ENCODE measurements at regions not wholly inside any gene's neighbourhood (a gene's known extent, or its start where the extent isn't known, plus 50 kb on each side); places are given as distances from the start of the nearest gene placed in this dataset.

GRCh38 chr16:6484935-6485334, 847.7 kb upstream of the RBFOX1 start:
- H3K27me3 Mint-ChIP-seq, result peaks cover 6 to 8% of the 10 kb centered on the region in 2 donors

DNA sequence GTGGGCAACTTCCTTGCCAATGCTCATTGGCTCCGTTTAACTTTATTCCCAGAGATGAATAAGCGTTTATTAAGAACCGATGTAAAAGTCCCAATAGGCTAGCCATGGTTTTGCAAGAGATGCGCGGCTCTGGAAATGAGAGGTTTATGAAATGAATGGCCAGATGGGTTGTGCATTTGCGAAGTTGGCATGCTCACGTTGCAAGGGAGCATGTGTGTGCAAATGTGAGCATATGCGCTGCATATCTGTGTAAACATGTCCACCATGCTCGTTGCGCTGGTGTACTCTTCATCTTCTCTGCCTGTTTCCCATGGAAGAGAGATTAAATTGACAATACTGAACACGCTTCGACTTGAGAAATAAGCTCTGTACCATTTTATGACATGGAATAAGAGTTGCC, 848.6 kb upstream of the RBFOX1 start:
- H3K4me3 Mint-ChIP-seq, result no peak overlapping the region
- no peak overlapping the region for H3K27ac Mint-ChIP-seq
- DNase-seq (ENCODE audit: low spot score) (no peak), ATAC-seq (no peak)
- peaks cover 6 to 8% of the 10 kb centered on the region in 2 donors for H3K27me3 Mint-ChIP-seq
- H3K36me3 Mint-ChIP-seq, result no peaks in the 10 kb centered on the region
- H3K4me1 Mint-ChIP-seq (ENCODE audit: low read depth in 2 of 2), result no peaks in the 10 kb centered on the region
- no peaks in the 10 kb centered on the region for H3K9me3 Mint-ChIP-seq

More at GRCh38 chr16:6484935-6485334, 847.7 kb upstream of the RBFOX1 start:
- no peak overlapping the region for H3K4me3 Mint-ChIP-seq
- H3K27ac Mint-ChIP-seq, result no peak overlapping the region
- no peaks in the 10 kb centered on the region for H3K4me1 Mint-ChIP-seq (ENCODE audit: low read depth in 2 of 2)
- no peak for ATAC-seq
- H3K36me3 Mint-ChIP-seq, result no peaks in the 10 kb centered on the region
- no peaks in the 10 kb centered on the region for H3K9me3 Mint-ChIP-seq
- DNase-seq (ENCODE audit: low spot score), result no peak

GRCh38 chr16:6483469-6484033, 849.1 kb upstream of the RBFOX1 start:
- no peak for DNase-seq (ENCODE audit: low spot score)
- no peak overlapping the region for H3K4me3 Mint-ChIP-seq
- H3K9me3 Mint-ChIP-seq, result peaks cover under 1% of the 10 kb centered on the region
- no peak for ATAC-seq
- no peaks in the 10 kb centered on the region for H3K4me1 Mint-ChIP-seq (ENCODE audit: low read depth in 2 of 2)
- no peak overlapping the region for H3K27ac Mint-ChIP-seq
- no peaks in the 10 kb centered on the region for H3K36me3 Mint-ChIP-seq
- peaks cover 6 to 8% of the 10 kb centered on the region in 2 donors for H3K27me3 Mint-ChIP-seq

GRCh38 chr16:6482696-6483468, 849.8 kb upstream of the RBFOX1 start:
- peaks cover 4% of the 10 kb centered on the region for H3K9me3 Mint-ChIP-seq
- H3K4me3 Mint-ChIP-seq, result no peak overlapping the region
- no peaks in the 10 kb centered on the region for H3K36me3 Mint-ChIP-seq
- no peak for ATAC-seq
- peaks cover 6 to 8% of the 10 kb centered on the region in 2 donors for H3K27me3 Mint-ChIP-seq
- H3K4me1 Mint-ChIP-seq (ENCODE audit: low read depth in 2 of 2), result no peaks in the 10 kb centered on the region
- DNase-seq (ENCODE audit: low spot score), result no peak
- H3K27ac Mint-ChIP-seq, result no peak overlapping the region

DNA sequence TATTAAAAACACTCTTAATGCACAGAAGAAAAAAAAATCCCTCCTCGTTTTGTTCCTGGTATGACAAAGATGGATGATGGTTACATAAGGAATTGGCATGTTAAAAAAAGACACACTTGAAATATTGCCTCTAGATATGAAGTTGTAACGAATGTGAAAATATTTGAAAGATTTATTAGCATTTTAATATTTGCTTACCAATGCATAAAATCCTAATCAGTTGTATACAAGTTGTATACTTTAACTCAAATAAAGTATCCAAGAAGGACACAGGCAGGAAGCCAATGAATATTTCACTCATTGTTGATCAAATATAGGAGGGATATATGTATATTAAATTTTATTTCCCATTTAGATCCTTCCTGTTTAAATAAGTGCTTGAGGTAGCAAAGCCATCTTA, 850.8 kb upstream of the RBFOX1 start:
- H3K9me3 Mint-ChIP-seq, result peaks cover 6% of the 10 kb centered on the region
- peaks cover 6 to 8% of the 10 kb centered on the region in 2 donors for H3K27me3 Mint-ChIP-seq
- no peak for DNase-seq (ENCODE audit: low spot score)
- H3K4me3 Mint-ChIP-seq, result no peak overlapping the region
- H3K36me3 Mint-ChIP-seq, result no peaks in the 10 kb centered on the region
- ATAC-seq, result no peak
- H3K4me1 Mint-ChIP-seq (ENCODE audit: low read depth in 2 of 2), result no peaks in the 10 kb centered on the region
- H3K27ac Mint-ChIP-seq, result no peak overlapping the region

DNA sequence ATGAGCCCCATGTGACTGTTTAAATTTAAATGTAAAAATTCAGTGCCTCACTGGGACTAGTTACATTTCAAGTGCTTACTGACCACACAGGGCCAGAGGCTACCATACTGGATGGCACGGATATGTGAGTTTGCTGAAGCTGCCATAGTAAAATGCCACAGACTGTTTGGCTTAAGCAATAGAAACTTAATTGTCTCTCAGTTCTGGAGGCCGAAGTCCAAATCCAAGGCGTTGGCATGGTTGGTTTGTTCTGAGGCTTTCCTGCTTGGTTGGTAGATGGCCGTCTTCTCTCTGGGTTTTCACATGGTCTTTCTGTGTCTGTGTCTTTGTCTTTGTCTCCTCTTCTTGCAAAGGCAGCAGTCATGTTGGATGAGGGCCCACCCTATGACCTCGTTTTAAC, 878.9 kb upstream of the RBFOX1 start:
- DNase-seq (ENCODE audit: low spot score) (no peak), ATAC-seq (no peak)
- no peaks in the 10 kb centered on the region for H3K36me3 Mint-ChIP-seq
- no peak overlapping the region for H3K4me3 Mint-ChIP-seq
- peaks cover 14% of the 10 kb centered on the region for H3K9me3 Mint-ChIP-seq
- H3K4me1 Mint-ChIP-seq (ENCODE audit: low read depth in 2 of 2), result no peaks in the 10 kb centered on the region
- no peak overlapping the region for H3K27ac Mint-ChIP-seq
- H3K27me3 Mint-ChIP-seq, result no peaks in the 10 kb centered on the region

DNA sequence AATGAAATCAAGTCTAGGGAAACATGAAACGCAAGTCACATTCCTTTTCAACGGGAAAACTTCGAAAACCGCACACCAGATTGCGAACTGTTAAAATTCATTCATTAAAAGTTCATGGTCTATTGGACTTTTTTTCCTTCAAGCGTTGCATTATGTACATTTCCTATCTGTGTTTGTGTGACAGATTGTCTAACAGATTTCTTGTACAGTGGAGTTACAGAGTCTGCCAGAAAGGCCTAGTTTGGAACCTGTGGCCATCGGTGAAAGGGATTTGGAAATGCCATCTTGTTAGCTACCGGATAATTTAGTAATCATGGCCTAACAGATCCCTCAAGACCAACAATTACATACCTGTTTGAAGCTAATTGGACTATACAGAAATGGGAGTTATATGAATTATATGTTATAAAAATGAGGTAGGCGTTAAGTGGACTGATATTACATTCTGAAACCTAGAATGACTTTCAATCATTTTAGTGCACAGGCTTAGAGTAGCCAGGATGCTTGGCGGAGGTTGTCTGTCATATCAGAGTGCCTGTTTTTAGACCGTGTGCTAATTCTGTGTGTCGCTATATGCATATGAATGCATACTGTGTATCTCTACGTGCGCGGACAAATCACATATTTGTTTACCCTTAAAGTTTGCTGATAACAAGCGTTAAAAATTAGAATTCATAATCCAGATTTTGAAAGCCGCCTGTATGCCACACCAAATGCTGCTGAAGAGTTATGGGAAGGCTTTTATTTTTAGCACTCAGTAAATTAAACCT, 885.4 kb upstream of the RBFOX1 start:
- Mint-ChIP-seq H3K27me3 (no peaks in the 10 kb centered on the region), H3K4me1 (ENCODE audit: low read depth in 2 of 2) (no peaks in the 10 kb centered on the region), H3K36me3 (no peaks in the 10 kb centered on the region), H3K4me3 (no peak overlapping the region), H3K27ac (no peak overlapping the region), H3K9me3 (peaks cover 5% of the 10 kb centered on the region)
- no peak for ATAC-seq
- no peak for DNase-seq (ENCODE audit: low spot score)

GRCh38 chr16:6446370-6446769, 886.3 kb upstream of the RBFOX1 start:
- Mint-ChIP-seq H3K9me3 (peaks cover 4% of the 10 kb centered on the region), H3K4me3 (no peak overlapping the region), H3K4me1 (ENCODE audit: low read depth in 2 of 2) (no peaks in the 10 kb centered on the region), H3K27me3 (no peaks in the 10 kb centered on the region), H3K27ac (no peak overlapping the region), H3K36me3 (no peaks in the 10 kb centered on the region)
- ATAC-seq, result no peak
- DNase-seq (ENCODE audit: low spot score), result no peak

GRCh38 chr16:6439129-6439528, 893.5 kb upstream of the RBFOX1 start:
- H3K27ac Mint-ChIP-seq, result no peak overlapping the region
- H3K9me3 Mint-ChIP-seq, result peaks cover 14% of the 10 kb centered on the region
- ATAC-seq, result no peak
- no peaks in the 10 kb centered on the region for H3K36me3 Mint-ChIP-seq
- DNase-seq (ENCODE audit: low spot score), result no peak
- no peaks in the 10 kb centered on the region for H3K27me3 Mint-ChIP-seq
- no peaks in the 10 kb centered on the region for H3K4me1 Mint-ChIP-seq (ENCODE audit: low read depth in 2 of 2)
- H3K4me3 Mint-ChIP-seq, result no peak overlapping the region

DNA sequence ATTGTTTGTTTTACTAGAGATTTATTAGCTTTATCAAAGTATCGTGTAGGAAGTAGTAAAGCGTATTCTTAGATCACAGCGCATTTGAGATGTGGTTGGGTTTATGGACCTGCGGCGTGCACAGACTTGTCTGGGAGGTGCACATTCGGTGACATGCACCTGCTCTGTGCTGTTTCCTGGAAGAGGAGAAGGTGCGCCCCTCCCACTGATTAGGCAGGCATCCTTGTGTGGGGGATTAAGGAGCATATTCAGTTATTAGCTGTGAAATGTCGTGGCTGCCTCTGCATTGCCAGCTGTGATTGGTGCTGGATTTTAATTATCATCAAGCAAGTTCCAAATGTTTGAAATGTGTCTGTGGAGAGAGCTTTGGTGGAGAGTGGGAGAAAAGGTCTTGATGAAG, 903.8 kb upstream of the RBFOX1 start:
- Mint-ChIP-seq H3K4me3 (no peak overlapping the region), H3K4me1 (ENCODE audit: low read depth in 2 of 2) (no peaks in the 10 kb centered on the region), H3K27ac (no peak overlapping the region), H3K36me3 (no peaks in the 10 kb centered on the region), H3K27me3 (no peaks in the 10 kb centered on the region), H3K9me3 (peaks cover 12% of the 10 kb centered on the region)
- ATAC-seq (no peak), DNase-seq (ENCODE audit: low spot score) (no peak)

DNA sequence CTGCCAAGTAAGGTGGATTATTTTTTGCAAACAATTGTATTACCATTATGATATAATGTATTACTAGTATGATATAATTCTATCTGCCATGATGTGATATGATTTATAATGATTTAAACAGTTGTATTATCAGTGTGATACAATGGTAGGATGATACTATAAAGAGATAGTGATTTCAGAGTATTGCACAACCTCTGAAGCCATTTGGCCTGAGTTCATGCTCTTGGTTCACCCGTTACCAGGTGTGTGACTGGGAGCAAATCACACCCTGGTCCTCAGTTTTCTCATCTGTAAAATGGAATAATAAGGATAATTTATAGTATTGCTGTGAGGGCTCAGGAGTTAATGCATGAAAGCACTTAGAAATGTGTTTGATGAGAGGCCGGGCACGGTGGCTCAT, 905.0 kb upstream of the RBFOX1 start:
- no peak overlapping the region for H3K4me3 Mint-ChIP-seq
- no peak overlapping the region for H3K27ac Mint-ChIP-seq
- H3K9me3 Mint-ChIP-seq, result peaks cover 12% of the 10 kb centered on the region
- no peak for ATAC-seq
- DNase-seq (ENCODE audit: low spot score), result no peak
- no peaks in the 10 kb centered on the region for H3K27me3 Mint-ChIP-seq
- H3K4me1 Mint-ChIP-seq (ENCODE audit: low read depth in 2 of 2), result no peaks in the 10 kb centered on the region
- H3K36me3 Mint-ChIP-seq, result no peaks in the 10 kb centered on the region

DNA sequence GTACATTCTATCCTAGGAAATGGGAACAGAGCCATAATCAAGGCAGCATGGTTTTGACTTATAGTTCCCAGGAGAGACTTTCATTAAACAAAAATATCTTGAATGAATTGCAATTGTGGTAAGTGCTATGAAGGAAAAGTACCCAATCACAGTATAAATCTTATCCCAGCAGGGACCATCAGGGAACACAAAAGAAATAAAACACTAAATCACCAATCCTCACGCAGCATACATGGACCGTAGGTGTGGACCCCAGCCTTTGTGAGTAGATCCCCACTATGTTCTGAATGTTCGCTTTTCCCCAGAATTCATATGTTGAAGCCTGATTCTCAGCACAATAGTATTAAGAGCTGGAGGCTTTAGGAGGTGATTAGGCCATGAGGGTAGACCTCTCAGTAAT, 925.0 kb upstream of the RBFOX1 start:
- no peaks in the 10 kb centered on the region for H3K9me3 Mint-ChIP-seq
- ATAC-seq (no peak), DNase-seq (ENCODE audit: low spot score) (no peak)
- H3K36me3 Mint-ChIP-seq, result no peaks in the 10 kb centered on the region
- no peak overlapping the region for H3K4me3 Mint-ChIP-seq
- H3K4me1 Mint-ChIP-seq (ENCODE audit: low read depth in 2 of 2), result no peaks in the 10 kb centered on the region
- H3K27me3 Mint-ChIP-seq, result no peaks in the 10 kb centered on the region
- H3K27ac Mint-ChIP-seq, result no peak overlapping the region

GRCh38 chr16:6406028-6406427, 926.6 kb upstream of the RBFOX1 start:
- H3K36me3 Mint-ChIP-seq, result no peaks in the 10 kb centered on the region
- no peak overlapping the region for H3K27ac Mint-ChIP-seq
- no peak overlapping the region for H3K4me3 Mint-ChIP-seq
- ATAC-seq (no peak), DNase-seq (ENCODE audit: low spot score) (no peak)
- no peaks in the 10 kb centered on the region for H3K9me3 Mint-ChIP-seq
- H3K27me3 Mint-ChIP-seq, result no peaks in the 10 kb centered on the region
- no peaks in the 10 kb centered on the region for H3K4me1 Mint-ChIP-seq (ENCODE audit: low read depth in 2 of 2)

DNA sequence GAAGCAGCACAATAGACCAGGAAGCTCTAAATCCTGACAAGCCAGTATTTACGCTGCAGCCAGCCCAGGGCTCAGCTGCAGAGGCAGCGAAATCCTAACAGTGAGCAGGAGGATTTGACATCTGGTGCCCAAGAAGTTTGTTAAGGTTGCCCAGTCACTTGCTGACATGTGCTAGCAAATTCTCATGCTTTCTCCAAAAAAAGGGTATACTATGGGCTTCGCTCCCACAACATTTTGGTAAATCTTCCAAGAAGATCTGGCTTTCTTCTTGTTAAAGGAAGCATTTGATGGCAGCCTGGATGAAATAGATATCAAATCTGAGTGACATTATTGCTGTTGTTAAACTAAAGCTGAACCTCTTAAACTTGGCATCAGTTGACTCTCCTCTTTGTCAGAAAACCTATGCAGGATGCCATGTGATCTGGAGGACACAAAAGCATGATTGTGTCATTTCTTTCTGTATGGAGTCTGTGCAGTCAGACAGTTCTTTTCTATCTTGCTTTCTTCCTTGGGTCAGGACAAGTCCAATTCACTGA, 949.7 kb upstream of the RBFOX1 start:
- H3K27ac Mint-ChIP-seq, result no peak overlapping the region
- ATAC-seq (no peak), DNase-seq (ENCODE audit: low spot score) (no peak)
- peaks cover 3% of the 10 kb centered on the region for H3K9me3 Mint-ChIP-seq
- H3K4me3 Mint-ChIP-seq, result no peak overlapping the region
- no peaks in the 10 kb centered on the region for H3K36me3 Mint-ChIP-seq
- H3K4me1 Mint-ChIP-seq (ENCODE audit: low read depth in 2 of 2), result no peaks in the 10 kb centered on the region
- H3K27me3 Mint-ChIP-seq, result no peaks in the 10 kb centered on the region
